Cardiac muscle cell (in vitro differentiated cells and primary cell): ENCODE measurements at regions not wholly inside any gene's neighbourhood (a gene's known extent, or its start where the extent isn't known, plus 50 kb on each side); places are given as distances from the start of the nearest gene placed in this dataset.

ENCODE experiments used
- DNase-seq, 2 donors: peaks; one replicate each; pipeline versions ENCODE4 v3.0.0 to v3.0.0-alpha.2; 2010 to 2017; ENCODE audit warnings: low read depth in 1 of 2, low spot score in 1 of 2
- H3K27ac ChIP-seq: fragments of 200-600 bp; sonication (generic); 2 replicates; pipeline ENCODE4 v1.5.1; 2016
- H3K27me3 ChIP-seq: fragments of 200-600 bp; sonication (generic); 2 replicates; pipeline ENCODE4 v1.6.0; 2016; ENCODE audit warnings: control low read depth
- H3K36me3 ChIP-seq: fragments of 200-600 bp; sonication (generic); 2 replicates; pipeline ENCODE4 v1.5.1; 2016; ENCODE audit warnings: control low read depth
- H3K4me1 ChIP-seq: fragments of 200-600 bp; sonication (generic); 2 replicates; pipeline ENCODE4 v1.8.1; 2017; ENCODE audit warnings: low read depth, mild to moderate bottlenecking, mixed run types
- H3K4me3 ChIP-seq: fragments of 200-600 bp; sonication (generic); 2 replicates; pipeline ENCODE4 v1.5.1; 2016; ENCODE audit warnings: mild to moderate bottlenecking
- H3K9me3 ChIP-seq: fragments of 200-600 bp; sonication (generic); 2 replicates; pipeline ENCODE4 v1.5.1; 2017; ENCODE audit warnings: low read depth, mild to moderate bottlenecking, control low read depth
- CTCF ChIP-seq: IDR thresholded peaks from 2 replicates; pipeline ENCODE4 v1.5.1; 2012; ENCODE audit warnings: low read depth, mild to moderate bottlenecking, low read length

GRCh38 chr3:72340476-72341379 is 507.5 kb downstream of the SHQ1 start:
- Histone ChIP-seq H3K36me3 (no peaks in the 10 kb centered on the region), H3K27ac (no peak overlapping the region), H3K27me3 (no peaks in the 10 kb centered on the region), H3K4me1 (peaks cover 14% of the 10 kb centered on the region), H3K4me3 (no peak overlapping the region), H3K9me3 (no peaks in the 10 kb centered on the region)
- TF ChIP-seq CTCF: no peak
- no peak for DNase-seq

GRCh38 chr3:72340056-72340455 is 508.2 kb downstream of the SHQ1 start:
- Histone ChIP-seq H3K27me3 (no peaks in the 10 kb centered on the region), H3K4me3 (no peak overlapping the region), H3K27ac (no peak overlapping the region), H3K36me3 (no peaks in the 10 kb centered on the region), H3K4me1 (peaks cover 21% of the 10 kb centered on the region), H3K9me3 (no peaks in the 10 kb centered on the region)
- no peak for DNase-seq
- TF ChIP-seq CTCF: no peak

GRCh38 chr3:72339670-72340030 is 508.6 kb downstream of the SHQ1 start:
- TF ChIP-seq CTCF: no peak
- no peaks in the 10 kb centered on the region for H3K9me3 ChIP-seq
- peak overlapping the region; percentile 58 for H3K27ac ChIP-seq
- no peak overlapping the region for H3K4me3 ChIP-seq
- H3K4me1 ChIP-seq: peaks cover 22% of the 10 kb centered on the region
- no peaks in the 10 kb centered on the region for H3K27me3 ChIP-seq
- no peak for DNase-seq
- H3K36me3 ChIP-seq: no peaks in the 10 kb centered on the region

- Histone ChIP-seq H3K4me1 (peaks cover 22% of the 10 kb centered on the region), H3K4me3 (no peak overlapping the region)
- peak in 1 of 2 donors; percentile 90 for DNase-seq
Measured at GRCh38 chr3:72338942-72339669, 509.1 kb downstream of the SHQ1 start.

More at GRCh38 chr3:72338942-72339669, 509.1 kb downstream of the SHQ1 start:
- no peak for TF ChIP-seq CTCF
- Histone ChIP-seq H3K9me3 (no peaks in the 10 kb centered on the region), H3K27ac (peak overlapping the region; percentile 58), H3K27me3 (no peaks in the 10 kb centered on the region), H3K36me3 (no peaks in the 10 kb centered on the region)
